Mesodermal cell (in vitro differentiated cells): ENCODE measurements at regions not wholly inside any gene's neighbourhood (a gene's known extent, or its start where the extent isn't known, plus 50 kb on each side); places are given as distances from the start of the nearest gene placed in this dataset.
"Not testable (repeated sequence)": the region's sequence is repeated elsewhere in the genome, so short reads cannot be mapped to it uniquely, and the experiment has no call there.

Source experiments
- H3K27ac ChIP-seq: 2 replicates; pipeline ENCODE4 v1.7.0; 2013; ENCODE audit warnings: mild to moderate bottlenecking, low read depth, low read length, moderate library complexity; ENCODE audit not compliant: severe bottlenecking
- H3K36me3 ChIP-seq: 2 replicates; pipeline ENCODE4 v1.7.1; 2013; ENCODE audit warnings: mild to moderate bottlenecking, low read length, moderate library complexity; ENCODE audit not compliant: control insufficient read depth, insufficient read depth
- H3K4me1 ChIP-seq: one replicate; pipeline ENCODE4 v1.7.1; 2013; ENCODE audit warnings: mild to moderate bottlenecking, low read length; ENCODE audit not compliant: insufficient read depth, control insufficient read depth, poor library complexity, severe bottlenecking
- H3K4me3 ChIP-seq: 2 replicates; pipeline ENCODE4 v1.7.0; 2013; ENCODE audit warnings: low read length, control low read depth, mild to moderate bottlenecking; ENCODE audit not compliant: insufficient read depth, poor library complexity, severe bottlenecking; ENCODE audit errors: extremely low read depth
- H3K9me3 ChIP-seq: 2 replicates; pipeline ENCODE4 v1.7.1; 2013; ENCODE audit warnings: mild to moderate bottlenecking, low read length, moderate library complexity; ENCODE audit not compliant: control insufficient read depth
- WGBS, 2 experiments: methylation state at CpG; one replicate each; pipeline ENCODE4 v1.1.5; 2013; ENCODE audit warnings: missing lambda C conversion rate in 2 of 2; ENCODE audit not compliant: insufficient coverage in 2 of 2; 5-methylcytosine and 5-hydroxymethylcytosine counted together

DNA sequence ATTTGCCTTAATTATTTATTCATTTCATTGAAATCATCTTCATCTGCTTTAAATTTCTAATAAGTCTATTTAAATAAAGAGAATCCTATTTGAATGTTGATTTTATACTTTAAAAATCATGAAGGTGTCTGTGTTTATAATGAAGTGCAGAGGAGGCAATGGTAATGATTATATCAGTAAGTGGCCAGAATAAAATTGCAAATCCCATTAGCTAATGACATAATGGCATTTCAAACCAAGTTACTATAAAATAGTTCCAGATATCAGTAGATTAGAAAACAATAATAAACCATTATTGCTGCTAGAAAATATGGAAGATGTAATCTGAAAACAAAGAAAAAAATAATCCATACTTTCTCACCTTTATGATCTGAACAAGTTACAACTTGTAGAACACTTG is 647.8 kb upstream of the KLHL1 start:
- Histone ChIP-seq H3K36me3 (no peaks in the 10 kb centered on the region), H3K4me3 (no peak overlapping the region), H3K27ac (no peak overlapping the region), H3K4me1 (no peaks in the 10 kb centered on the region), H3K9me3 (no peaks in the 10 kb centered on the region)

DNA sequence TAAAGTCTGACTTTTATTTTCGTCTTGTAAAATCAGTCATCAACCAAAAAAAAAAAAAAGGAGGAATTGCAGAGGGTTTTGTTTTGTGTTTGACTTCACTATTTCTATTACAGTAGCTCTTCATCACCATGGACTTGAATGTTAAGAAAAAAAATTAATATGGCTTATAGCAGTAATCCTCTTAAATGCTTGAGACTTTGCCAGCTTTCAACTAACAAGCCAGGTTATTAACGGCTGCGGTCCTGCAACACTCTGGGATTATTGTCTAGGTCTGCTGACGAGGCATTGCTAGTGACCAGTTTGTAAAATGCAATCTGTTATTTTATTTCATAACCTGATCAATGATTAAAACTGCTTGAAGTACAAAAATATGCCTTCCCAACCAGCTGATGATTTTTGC is 647.2 kb upstream of the KLHL1 start:
- Histone ChIP-seq H3K27ac (no peak overlapping the region), H3K4me3 (no peak overlapping the region), H3K9me3 (no peaks in the 10 kb centered on the region), H3K36me3 (no peaks in the 10 kb centered on the region), H3K4me1 (no peaks in the 10 kb centered on the region)
- WGBS, 2 experiments = no CpG with 5 or more reads among the region's 4 CpGs

DNA sequence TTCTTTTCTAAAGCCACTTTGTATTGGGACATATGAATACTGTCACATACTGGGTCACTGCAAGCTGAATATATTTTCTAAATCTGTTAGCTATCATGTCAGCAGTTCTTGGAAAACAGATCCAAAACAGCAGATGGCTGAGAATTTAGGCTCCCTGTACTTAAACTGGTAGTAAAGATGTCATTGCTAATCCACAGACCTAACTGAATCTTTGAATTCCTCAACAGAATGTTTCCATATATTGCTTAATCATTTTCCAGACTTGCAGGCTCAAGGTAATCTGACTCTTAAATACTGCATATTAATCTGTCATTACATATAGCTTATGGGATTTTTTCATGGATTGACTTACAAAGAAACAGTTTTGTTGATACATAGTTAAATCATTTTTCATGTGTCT is 639.0 kb upstream of the KLHL1 start:
- Histone ChIP-seq H3K9me3 (no peaks in the 10 kb centered on the region), H3K4me3 (no peak overlapping the region), H3K4me1 (no peaks in the 10 kb centered on the region), H3K36me3 (no peaks in the 10 kb centered on the region), H3K27ac (no peak overlapping the region)

DNA sequence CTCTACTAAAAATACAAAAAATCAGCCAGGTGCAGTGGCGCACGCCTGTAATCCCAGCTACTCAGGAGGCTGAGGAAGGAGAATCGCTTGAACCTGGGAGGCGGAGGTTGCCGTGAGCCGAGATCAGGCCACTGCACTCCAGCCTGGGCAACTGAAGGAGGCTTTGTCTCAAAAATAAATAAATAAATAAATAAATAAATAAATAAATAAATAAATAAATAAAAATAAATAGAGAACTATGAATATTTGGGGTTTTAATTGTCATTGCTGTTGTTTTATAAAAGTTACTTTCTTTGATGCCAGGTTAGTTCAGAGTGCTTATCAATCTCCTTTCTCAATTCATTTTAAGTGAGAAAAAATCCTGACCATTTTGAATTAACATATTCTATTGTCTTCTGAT is 638.2 kb upstream of the KLHL1 start:
- H3K27ac ChIP-seq, H3K4me3 ChIP-seq, H3K36me3 ChIP-seq, H3K4me1 ChIP-seq, H3K9me3 ChIP-seq: not testable (repeated sequence)
- WGBS, 2 experiments = 86 to 100% methylated on average over 2 of the region's 6 CpGs

DNA sequence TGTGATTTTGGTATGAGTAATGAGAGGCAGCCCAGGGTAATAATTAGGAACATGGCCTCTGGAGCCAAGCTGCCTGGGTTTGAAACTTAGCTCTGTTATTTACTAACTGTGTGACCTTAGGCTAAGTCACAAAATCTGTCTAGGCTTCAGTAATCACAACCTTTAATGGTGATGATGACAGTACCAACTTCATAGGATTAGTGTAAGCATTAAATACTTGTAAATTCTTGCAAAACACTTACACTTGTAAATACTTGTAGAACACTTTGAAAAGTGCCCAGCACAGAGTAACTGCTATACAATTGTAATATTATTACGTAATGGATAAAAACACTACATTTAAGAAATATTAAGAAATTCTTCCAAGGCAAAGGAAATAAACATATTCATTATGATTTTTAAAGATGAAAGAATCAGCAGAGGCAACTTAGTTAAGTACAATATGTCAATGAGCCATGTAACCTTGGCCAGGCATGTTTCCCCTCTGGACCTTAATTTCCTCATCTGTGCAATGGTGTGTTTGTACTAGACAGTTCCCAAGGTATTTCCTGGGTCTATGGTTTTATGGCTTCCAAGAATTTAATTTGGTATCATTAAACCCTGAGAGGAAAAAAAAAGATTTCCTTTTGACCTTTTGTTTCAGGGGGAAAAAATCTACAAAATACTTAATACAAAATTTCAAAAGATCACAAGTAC is 628.5 kb upstream of the KLHL1 start:
- H3K4me3 ChIP-seq = no peak overlapping the region
- H3K27ac ChIP-seq = no peak overlapping the region
- WGBS, 2 experiments = no CpG with 5 or more reads among the region's 1 CpG
- no peaks in the 10 kb centered on the region for H3K4me1 ChIP-seq
- no peaks in the 10 kb centered on the region for H3K36me3 ChIP-seq
- H3K9me3 ChIP-seq = no peaks in the 10 kb centered on the region

DNA sequence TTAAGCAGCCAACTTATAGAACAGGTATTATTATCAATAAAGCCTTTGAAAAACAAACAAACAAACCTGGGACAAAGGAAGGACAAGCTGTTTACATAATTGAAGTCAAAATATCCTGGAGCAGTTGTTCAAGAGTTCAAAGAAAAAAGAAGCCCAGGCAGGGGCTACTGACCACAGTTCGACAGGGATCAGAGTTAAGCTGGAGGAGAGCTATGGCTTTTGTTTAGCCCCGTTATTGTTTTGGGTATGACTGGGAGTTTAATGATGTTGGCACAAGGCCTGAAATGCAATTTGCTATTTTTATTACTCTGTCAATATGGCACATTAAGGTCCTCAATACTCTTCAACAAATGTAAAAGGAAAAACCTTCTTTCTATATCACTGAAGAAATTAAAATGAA is 624.4 kb upstream of the KLHL1 start:
- Histone ChIP-seq H3K4me3 (no peak overlapping the region), H3K4me1 (no peaks in the 10 kb centered on the region)
- WGBS, 2 experiments = 43 to 71% methylated on average over 1 of the region's 2 CpGs

DNA sequence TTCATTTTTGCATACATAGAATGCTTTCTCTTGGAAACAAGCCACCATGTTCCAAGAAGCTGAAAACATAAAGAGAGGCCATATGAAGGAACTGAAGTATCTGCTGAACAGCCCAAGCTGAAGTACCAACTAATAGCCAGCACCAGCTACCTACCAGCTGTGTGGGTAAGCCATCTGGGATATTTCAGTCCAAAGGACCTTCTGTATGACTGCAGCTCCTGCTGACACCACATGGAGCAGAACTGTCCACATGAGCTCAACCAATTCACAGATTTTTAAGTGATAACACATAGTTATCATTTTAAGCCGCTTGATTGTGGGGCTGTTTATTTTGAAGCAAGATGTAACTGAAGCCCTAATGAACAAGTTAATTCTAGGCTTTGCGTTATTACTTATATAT is 621.1 kb upstream of the KLHL1 start:
- no peaks in the 10 kb centered on the region for H3K36me3 ChIP-seq
- H3K9me3 ChIP-seq = no peaks in the 10 kb centered on the region
- WGBS, 2 experiments = no CpG with 5 or more reads among the region's 2 CpGs
- H3K27ac ChIP-seq = no peak overlapping the region
- H3K4me3 ChIP-seq = no peak overlapping the region
- no peaks in the 10 kb centered on the region for H3K4me1 ChIP-seq

More for the DNA sequence above, 624.4 kb upstream of the KLHL1 start:
- H3K36me3 ChIP-seq = no peaks in the 10 kb centered on the region
- H3K9me3 ChIP-seq = no peaks in the 10 kb centered on the region
- H3K27ac ChIP-seq = no peak overlapping the region

DNA sequence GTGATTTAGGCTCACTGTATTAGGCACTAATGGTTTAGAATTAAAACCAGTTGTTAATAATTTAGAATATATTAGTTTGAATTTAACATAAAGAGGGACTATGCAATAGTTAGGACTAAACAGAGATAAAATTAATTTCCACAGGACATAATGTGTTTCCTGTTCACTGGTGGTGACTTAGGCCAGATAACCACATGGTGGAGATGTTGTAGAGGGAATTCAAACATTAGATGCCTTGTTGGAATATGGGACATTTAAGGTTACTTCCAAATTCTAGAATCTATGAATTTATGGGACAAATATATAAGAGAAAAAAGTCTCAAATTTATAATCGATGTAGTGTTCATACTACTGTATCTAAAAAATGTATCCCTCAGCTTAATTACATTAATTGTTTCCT is 615.5 kb upstream of the KLHL1 start:
- no peaks in the 10 kb centered on the region for H3K36me3 ChIP-seq
- WGBS, 2 experiments = no CpG with 5 or more reads among the region's 1 CpG
- H3K4me1 ChIP-seq = no peaks in the 10 kb centered on the region
- H3K4me3 ChIP-seq = no peak overlapping the region
- no peaks in the 10 kb centered on the region for H3K9me3 ChIP-seq
- H3K27ac ChIP-seq = no peak overlapping the region

DNA sequence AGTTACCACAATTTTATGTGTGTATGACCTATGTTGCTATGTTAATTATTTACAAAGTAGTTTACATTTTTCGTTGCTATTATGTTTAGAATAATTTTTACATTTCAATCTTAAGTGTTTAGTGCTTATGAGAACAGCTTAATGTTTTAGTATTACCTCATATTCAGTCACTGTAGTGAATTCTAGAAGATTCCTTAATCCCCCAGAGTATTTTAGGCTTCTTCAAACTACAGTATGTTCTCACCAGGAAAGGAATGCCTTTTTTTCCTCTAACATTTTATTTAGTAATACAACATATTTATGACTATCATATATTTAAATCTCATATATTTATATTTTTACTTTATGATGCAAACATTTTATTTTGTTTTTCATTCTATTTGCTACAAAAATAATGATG is 612.1 kb upstream of the KLHL1 start:
- Histone ChIP-seq H3K36me3 (no peaks in the 10 kb centered on the region), H3K4me3 (no peak overlapping the region), H3K27ac (no peak overlapping the region), H3K9me3 (no peaks in the 10 kb centered on the region), H3K4me1 (no peaks in the 10 kb centered on the region)
- WGBS, 2 experiments = no CpG with 5 or more reads among the region's 1 CpG

DNA sequence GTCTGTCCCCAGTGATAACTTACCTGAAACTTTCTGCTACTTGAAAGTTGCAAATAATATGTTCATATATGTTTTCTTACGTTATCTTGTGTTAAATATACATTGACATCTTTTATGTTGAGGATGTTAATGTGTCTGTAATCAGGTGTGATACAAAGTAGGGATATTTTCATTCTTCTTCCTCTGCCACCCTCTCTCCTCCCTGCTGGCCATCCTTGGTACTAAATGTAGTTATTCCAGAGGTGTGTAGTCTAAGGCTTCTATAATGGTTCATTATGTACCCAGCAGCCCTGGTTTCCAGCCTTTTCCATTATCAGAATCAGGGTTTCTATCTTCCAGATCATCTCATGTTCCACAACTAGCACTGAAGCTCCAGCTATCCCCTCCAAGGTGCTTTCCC is 606.7 kb upstream of the KLHL1 start:
- no peak overlapping the region for H3K4me3 ChIP-seq
- no peaks in the 10 kb centered on the region for H3K4me1 ChIP-seq
- H3K27ac ChIP-seq = no peak overlapping the region
- no peaks in the 10 kb centered on the region for H3K36me3 ChIP-seq
- no CpG with 5 or more reads among the region's 1 CpG for WGBS, 2 experiments
- H3K9me3 ChIP-seq = no peaks in the 10 kb centered on the region

DNA sequence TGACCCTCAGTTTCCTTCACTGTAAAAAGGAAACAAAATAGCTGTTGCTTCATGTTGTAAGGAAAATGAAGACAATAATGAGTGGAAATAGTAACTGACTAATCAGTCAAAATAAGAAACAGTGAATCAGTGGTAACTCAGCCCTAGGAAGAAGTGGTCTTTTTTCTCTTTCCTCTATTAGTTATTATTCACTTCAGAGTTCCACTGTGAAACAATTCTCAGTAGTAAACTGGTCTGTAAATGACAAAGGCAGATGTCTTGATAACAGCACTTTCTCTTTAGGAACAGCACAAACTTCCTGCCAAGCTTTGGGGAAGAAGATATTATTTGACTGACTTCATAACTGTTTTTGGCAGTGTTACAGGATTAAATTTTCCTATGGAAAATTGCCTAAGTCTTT is 600.5 kb upstream of the KLHL1 start:
- H3K9me3 ChIP-seq = no peaks in the 10 kb centered on the region
- H3K4me1 ChIP-seq = no peaks in the 10 kb centered on the region
- no peak overlapping the region for H3K27ac ChIP-seq
- H3K4me3 ChIP-seq = no peak overlapping the region
- no peaks in the 10 kb centered on the region for H3K36me3 ChIP-seq

DNA sequence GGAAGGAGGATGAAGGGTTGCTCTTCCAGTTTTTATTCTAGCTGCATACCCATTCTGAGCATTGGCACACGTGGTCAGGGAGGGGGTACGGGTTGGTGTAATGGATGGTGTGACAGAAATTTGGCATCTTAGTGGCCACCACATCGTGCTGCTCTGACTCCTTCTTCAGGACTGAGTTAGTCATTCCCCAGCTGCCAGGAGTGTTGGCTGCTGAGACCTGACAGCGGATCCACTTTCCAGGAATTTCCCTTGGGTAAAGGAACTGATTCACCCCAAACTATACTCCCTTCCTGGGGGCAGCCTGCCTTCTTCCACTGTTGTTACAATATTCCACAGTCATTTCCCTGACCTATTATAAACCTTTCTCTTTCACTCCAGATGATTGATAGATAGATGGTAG is 595.5 kb upstream of the KLHL1 start:
- H3K9me3 ChIP-seq = no peaks in the 10 kb centered on the region
- 75 to 89% methylated on average over 2 to 4 of the region's 4 CpGs for WGBS, 2 experiments
- no peak overlapping the region for H3K27ac ChIP-seq
- H3K36me3 ChIP-seq = no peaks in the 10 kb centered on the region
- no peak overlapping the region for H3K4me3 ChIP-seq
- no peaks in the 10 kb centered on the region for H3K4me1 ChIP-seq
